SK-N-SH (cell line): ENCODE measurements at regions not wholly inside any gene's neighbourhood (a gene's known extent, or its start where the extent isn't known, plus 50 kb on each side); places are given as distances from the start of the nearest gene placed in this dataset.
A peak's percentile ranks its signal among the peaks of the same experiment; 100 is the strongest.

Experiments used
- CTCF ChIA-PET: fragments of 300-600, 350-600 bp; formaldehyde crosslinking; extraction: SDS; loops from one replicate; lab custom pipeline; 2021; lab: Yijun Ruan, JAX
- POLR2A ChIA-PET: fragments of 350-600 bp; sonication (Branson Sonifier 250); formaldehyde crosslinking; extraction: SDS; loops from one replicate; lab custom pipeline; 2020; ENCODE audit warnings: antibody characterized with exemption, inconsistent platforms; lab: Yijun Ruan, JAX
- DNase-seq: peaks from one replicate; pipeline ENCODE4 v3.0.0; 2012
- H2AFZ ChIP-seq: fragments of 200-600 bp; sonication (generic); 2 replicates; pipeline ENCODE4 v1.8.1; 2016; ENCODE audit warnings: antibody characterized with exemption, mild to moderate bottlenecking, low read depth
- H3F3A ChIP-seq: fragments of 200-600 bp; sonication (generic); replicated peaks from 2 replicates; pipeline ENCODE3; 2016; ENCODE audit warnings: antibody characterized with exemption, mild to moderate bottlenecking; ENCODE audit not compliant: insufficient read depth
- H3K27ac ChIP-seq, 2 experiments: fragments of 200-500 bp in 1 of 2; fragments of 200-600 bp in 1 of 2; sonication (Bioruptor generic) in 1 of 2; sonication (generic), shearing (Covaris generic) in 1 of 2; 2 replicates each; pipeline versions ENCODE4 v1.5.1 to v1.6.1; 2014 to 2016; ENCODE audit warnings: low read depth in 2 of 2, inconsistent platforms in 1 of 2, low read length in 1 of 2, mild to moderate bottlenecking in 1 of 2, mixed read lengths in 1 of 2
- H3K27me3 ChIP-seq: fragments of 200-600 bp; sonication (generic), shearing (Covaris generic); 2 replicates; pipeline ENCODE4 v1.6.1; 2016; ENCODE audit warnings: mixed run types; ENCODE audit not compliant: insufficient read depth
- H3K36me3 ChIP-seq, 2 experiments: fragments of 200-500 bp in 1 of 2; fragments of 200-600 bp in 1 of 2; sonication (Bioruptor generic) in 1 of 2; sonication (generic) in 1 of 2; replicated peaks in 1 of 2; 2 replicates each; pipeline versions ENCODE3 to v1.5.1; 2014 to 2016; ENCODE audit warnings: low read length in 1 of 2, mild to moderate bottlenecking in 1 of 2; ENCODE audit not compliant: insufficient read depth in 2 of 2, control insufficient read depth in 1 of 2
- H3K4me1 ChIP-seq, 2 experiments: fragments of 200-500 bp in 1 of 2; fragments of 200-600 bp in 1 of 2; sonication (Bioruptor generic) in 1 of 2; sonication (generic), shearing (Covaris generic) in 1 of 2; 2 replicates each; pipeline versions ENCODE4 v1.5.1 to v1.6.1; 2014 to 2016; ENCODE audit warnings: low read depth in 1 of 2, low read length in 1 of 2, mixed run types in 1 of 2; ENCODE audit not compliant: insufficient read depth in 2 of 2, control insufficient read depth in 1 of 2
- H3K4me2 ChIP-seq: fragments of 200-600 bp; sonication (generic), shearing (Covaris generic); 2 replicates; pipeline ENCODE4 v1.6.1; 2017; ENCODE audit warnings: mixed run types
- H3K4me3 ChIP-seq, 2 experiments: fragments of 200-500 bp in 1 of 2; fragments of 200-600 bp in 1 of 2; sonication (Bioruptor generic) in 1 of 2; sonication (generic), shearing (Covaris generic) in 1 of 2; 2 replicates each; pipeline versions ENCODE4 v1.5.1 to v1.8.1; 2014 to 2016; ENCODE audit warnings: low read depth in 2 of 2, inconsistent platforms in 1 of 2, low read length in 1 of 2, mild to moderate bottlenecking in 1 of 2, mixed read lengths in 1 of 2, moderate library complexity in 1 of 2
- H3K79me2 ChIP-seq: fragments of 200-600 bp; sonication (generic); 2 replicates; pipeline ENCODE4 v1.8.1; 2017; ENCODE audit warnings: mild to moderate bottlenecking; ENCODE audit not compliant: insufficient read depth
- H3K9ac ChIP-seq: fragments of 200-600 bp; sonication (generic); 2 replicates; pipeline ENCODE4 v1.6.1; 2017; ENCODE audit warnings: mixed run types
- H3K9me2 ChIP-seq: fragments of 200-600 bp; sonication (generic); 2 replicates; pipeline ENCODE4 v1.6.1; 2017; ENCODE audit warnings: mixed run types
- H3K9me3 ChIP-seq: fragments of 200-600 bp; sonication (generic); 2 replicates; pipeline ENCODE4 v1.6.1; 2017; ENCODE audit warnings: mixed run types, mild to moderate bottlenecking, moderate library complexity
- H4K20me1 ChIP-seq: fragments of 200-600 bp; sonication (generic); 2 replicates; pipeline ENCODE4 v1.6.1; 2017; ENCODE audit warnings: mild to moderate bottlenecking, mixed run types; ENCODE audit not compliant: insufficient read depth
- CTCF ChIP-seq: fragments of 200-600 bp; sonication (generic); IDR thresholded peaks from 2 replicates; pipeline ENCODE4 v1.6.1; 2017; ENCODE audit warnings: antibody characterized with exemption, mild to moderate bottlenecking, moderate library complexity
- EP300 ChIP-seq, 2 experiments: IDR thresholded peaks; 2 replicates each; pipeline versions ENCODE4 v1.4.0 to v1.6.1; 2012; ENCODE audit warnings: borderline replicate concordance in 1 of 2, low read depth in 1 of 2, low read length in 1 of 2
- FOSL2 ChIP-seq: IDR thresholded peaks from 2 replicates; pipeline ENCODE4 v1.4.0; 2012; ENCODE audit warnings: low read depth, mild to moderate bottlenecking, moderate library complexity, borderline replicate concordance
- FOXJ3 ChIP-seq: sonication (generic); formaldehyde crosslinking; IDR thresholded peaks from 2 replicates; pipeline ENCODE4 v1.5.1; 2020; ENCODE audit warnings: mild to moderate bottlenecking, missing genetic modification reagents
- FOXM1 ChIP-seq: IDR thresholded peaks from 2 replicates; pipeline ENCODE4 v1.4.0; 2012; ENCODE audit warnings: low read depth, mild to moderate bottlenecking
- GABPA ChIP-seq: IDR thresholded peaks from 2 replicates; pipeline ENCODE4 v1.4.0; 2012; ENCODE audit warnings: low read depth, mild to moderate bottlenecking
- GATA2 ChIP-seq: sonication (generic); formaldehyde crosslinking; IDR thresholded peaks from 2 replicates; pipeline ENCODE4 v1.5.0; 2020; ENCODE audit warnings: mild to moderate bottlenecking, missing genetic modification reagents
- JUND ChIP-seq: IDR thresholded peaks from 2 replicates; pipeline ENCODE4 v1.4.0; 2012
- MAX ChIP-seq: IDR thresholded peaks from 2 replicates; pipeline ENCODE4 v1.4.0; 2012; ENCODE audit warnings: low read depth
- MEF2A ChIP-seq: IDR thresholded peaks from 2 replicates; pipeline ENCODE4 v1.4.0; 2012; ENCODE audit warnings: low read depth, borderline replicate concordance
- POLR2AphosphoS5 ChIP-seq: IDR thresholded peaks from 2 replicates; pipeline ENCODE4 v1.6.1; 2012; ENCODE audit warnings: low read depth, low read length
- REST ChIP-seq: IDR thresholded peaks from 2 replicates; pipeline ENCODE4 v1.6.1; 2012; ENCODE audit warnings: mild to moderate bottlenecking, low read depth, low read length, moderate library complexity
- RFX5 ChIP-seq: IDR thresholded peaks from 2 replicates; pipeline ENCODE4 v1.6.1; 2012; ENCODE audit warnings: mild to moderate bottlenecking, improper control_type of control experiment, low read length
- SIN3A ChIP-seq: IDR thresholded peaks from 2 replicates; pipeline ENCODE4 v1.6.1; 2012; ENCODE audit warnings: low read depth, mild to moderate bottlenecking, low read length, moderate library complexity, borderline replicate concordance
- SMC3 ChIP-seq: IDR thresholded peaks from 2 replicates; pipeline ENCODE4 v1.6.1; 2012; ENCODE audit warnings: low read depth, low read length, improper control_type of control experiment
- TEAD4 ChIP-seq: IDR thresholded peaks from 2 replicates; pipeline ENCODE4 v1.4.0; 2012; ENCODE audit warnings: mild to moderate bottlenecking, borderline replicate concordance; ENCODE audit not compliant: insufficient read depth
- USF1 ChIP-seq: IDR thresholded peaks from 2 replicates; pipeline ENCODE4 v1.4.0; 2012; ENCODE audit warnings: low read depth, borderline replicate concordance
- YY1 ChIP-seq: IDR thresholded peaks from 2 replicates; pipeline ENCODE4 v1.4.0; 2012; ENCODE audit warnings: low read depth, mild to moderate bottlenecking
- WGBS: methylation state at CpG from one replicate; pipeline ENCODE4 v1.1.6; 2017; ENCODE audit warnings: low lambda C conversion rate; 5-methylcytosine and 5-hydroxymethylcytosine counted together

GRCh38 chr3:99418209-99418635 lies 220.2 kb upstream of the COL8A1 start:
- Histone ChIP-seq H3K4me2 (no peak overlapping the region), H3K79me2 (no peaks in the 10 kb centered on the region), H3K9me2 (no peaks in the 10 kb centered on the region), H3K27ac (no peak overlapping the region), H4K20me1 (no peaks in the 10 kb centered on the region), H3F3A (no peaks in the 10 kb centered on the region), H2AFZ (no peak overlapping the region), H3K4me1 (peaks cover 0 to 10% of the 10 kb centered on the region in 2 experiments; a peak in 2 of 4 replicates), H3K9ac (no peak overlapping the region), H3K27me3 (no peaks in the 10 kb centered on the region), H3K4me3 (no peak overlapping the region), H3K9me3 (no peaks in the 10 kb centered on the region), H3K36me3 (no peaks in the 10 kb centered on the region)
- no peak for TF ChIP-seq FOSL2
- no peak for TF ChIP-seq MEF2A
- TF ChIP-seq GATA2 (CRISPR knock-in tag), result no peak
- no peak for TF ChIP-seq JUND
- TF ChIP-seq FOXJ3 (CRISPR knock-in tag), result no peak
- no peak for TF ChIP-seq MAX
- TF ChIP-seq USF1, result no peak
- no peak for TF ChIP-seq SIN3A
- TF ChIP-seq SMC3, result no peak
- POLR2A ChIA-PET, result no interaction called here
- 10% methylated on average over 2 of the region's 2 CpGs for WGBS
- no peak for DNase-seq
- CTCF ChIA-PET, result no interaction called here

GRCh38 chr3:99413504-99413903 lies 224.9 kb upstream of the COL8A1 start:
- H3K9me2 ChIP-seq, result no peaks in the 10 kb centered on the region
- ChIA-PET POLR2A (no interaction called here), CTCF (interaction anchor here (1.2 kb wide), 1 partner anchor 8 kb away, joined by 3 read pairs; no protein-coding TSS in a partner anchor)
- H4K20me1 ChIP-seq, result no peaks in the 10 kb centered on the region
- peak overlapping the region; percentile 32; the same call in 1 of the 2 replicates for H2AFZ ChIP-seq
- H3F3A ChIP-seq, result no peaks in the 10 kb centered on the region
- no peak overlapping the region for H3K4me3 ChIP-seq
- H3K9ac ChIP-seq, result no peak overlapping the region
- no peak overlapping the region for H3K4me2 ChIP-seq
- no peak for DNase-seq
- peaks cover 0 to 16% of the 10 kb centered on the region in 2 experiments; a peak in 2 of 4 replicates for H3K4me1 ChIP-seq
- H3K27ac ChIP-seq, result peak overlapping the region; percentile 69 to 82; a peak in 3 of 4 replicates
- H3K79me2 ChIP-seq, result no peaks in the 10 kb centered on the region
- 4% methylated on average over 1 of the region's 1 CpG for WGBS
- no peaks in the 10 kb centered on the region for H3K27me3 ChIP-seq
- no peaks in the 10 kb centered on the region for H3K36me3 ChIP-seq
- H3K9me3 ChIP-seq, result no peaks in the 10 kb centered on the region
- TF ChIP-seq USF1, result no peak
- TF ChIP-seq YY1, result no peak
- peak; percentile 83 for TF ChIP-seq JUND
- no peak for TF ChIP-seq CTCF
- TF ChIP-seq GABPA, result no peak
- no peak for TF ChIP-seq FOXM1
- TF ChIP-seq POLR2AphosphoS5, result no peak; the same call in 1 of the 2 replicates
- no peak for TF ChIP-seq SMC3
- TF ChIP-seq MAX, result no peak
- TF ChIP-seq REST, result no peak
- peak in 1 of 2 experiments; percentile 81; a peak in 2 of 4 replicates for TF ChIP-seq EP300 (IDR thresholded peaks at IDR 0.05; ENCODE audit: borderline replicate concordance in 1 of 2, low read depth in 1 of 2, low read length in 1 of 2)
- no peak for TF ChIP-seq RFX5
- TF ChIP-seq SIN3A, result no peak
- peak; percentile 96 for TF ChIP-seq TEAD4
